RWPE2 (cell line): ENCODE measurements at regions not wholly inside any gene's neighbourhood (a gene's known extent, or its start where the extent isn't known, plus 50 kb on each side); places are given as distances from the start of the nearest gene placed in this dataset.
"Not testable (repeated sequence)": the region's sequence is repeated elsewhere in the genome, so short reads cannot be mapped to it uniquely, and the experiment has no call there.

Experiments
- ATAC-seq: fragments of 200-7000 bp; cut with Tn5 transposase; 3 replicates; pipeline ENCODE4 v1.9.1; 2021; ENCODE audit warnings: low read depth
- DNase-seq: peaks from one replicate; pipeline ENCODE4 v3.0.0-alpha.2; 2020; ENCODE audit warnings: low spot score
- H3K27ac ChIP-seq: fragments of 450-650 bp; 2 replicates; pipeline ENCODE4 v1.5.1; 2017; ENCODE audit warnings: mild to moderate bottlenecking; ENCODE audit not compliant: poor library complexity, severe bottlenecking
- H3K27me3 ChIP-seq: fragments of 250-450 bp; sonication (Bioruptor Pico); 2 replicates; pipeline ENCODE4 v1.5.1; 2021; ENCODE audit warnings: mild to moderate bottlenecking, moderate library complexity; ENCODE audit not compliant: insufficient read depth, poor library complexity, severe bottlenecking
- H3K36me3 ChIP-seq: fragments of 250-450 bp; sonication (Bioruptor Pico); 2 replicates; pipeline ENCODE4 v1.5.1; 2020; ENCODE audit warnings: low read depth, mild to moderate bottlenecking, moderate library complexity
- H3K4me1 ChIP-seq: fragments of 250-450 bp; sonication (Bioruptor Pico); 2 replicates; pipeline ENCODE4 v1.5.1; 2021; ENCODE audit warnings: mild to moderate bottlenecking, moderate library complexity; ENCODE audit not compliant: insufficient read depth, poor library complexity, severe bottlenecking
- H3K4me3 ChIP-seq: fragments of 250-450 bp; sonication (Bioruptor Pico); 2 replicates; pipeline ENCODE4 v1.5.1; 2021; ENCODE audit warnings: mild to moderate bottlenecking, moderate library complexity; ENCODE audit not compliant: severe bottlenecking
- H3K9me3 ChIP-seq: fragments of 250-450 bp; sonication (Bioruptor Pico); 2 replicates; pipeline ENCODE4 v1.5.1; 2021; ENCODE audit warnings: mild to moderate bottlenecking, moderate library complexity; ENCODE audit not compliant: severe bottlenecking
- CTCF ChIP-seq: fragments of 450-650 bp; IDR thresholded peaks from one replicate; pipeline ENCODE4 v1.5.1; 2017; ENCODE audit warnings: mild to moderate bottlenecking, moderate library complexity; ENCODE audit not compliant: poor library complexity, severe bottlenecking

GRCh38 chr13:112161521-112162301 is 94.8 kb downstream of the SOX1 start:
- Histone ChIP-seq H3K9me3 (no peaks in the 10 kb centered on the region), H3K36me3 (no peaks in the 10 kb centered on the region), H3K4me1 (no peaks in the 10 kb centered on the region), H3K27me3 (peaks cover 4% of the 10 kb centered on the region), H3K27ac (no peak overlapping the region), H3K4me3 (no peak overlapping the region)
- no peak for TF ChIP-seq CTCF
- no peak for ATAC-seq
- no peak for DNase-seq

GRCh38 chr13:112163691-112164660 is 97.0 kb downstream of the SOX1 start:
- not testable (repeated sequence) for ATAC-seq, H3K4me1 ChIP-seq, H3K9me3 ChIP-seq, H3K27me3 ChIP-seq, DNase-seq, H3K4me3 ChIP-seq, H3K36me3 ChIP-seq, H3K27ac ChIP-seq

GRCh38 chr13:112165712-112166111 is 98.8 kb downstream of the SOX1 start:
- Histone ChIP-seq H3K36me3 (no peaks in the 10 kb centered on the region), H3K27ac (no peak overlapping the region), H3K9me3 (no peaks in the 10 kb centered on the region), H3K4me3 (no peak overlapping the region), H3K4me1 (no peaks in the 10 kb centered on the region), H3K27me3 (peaks cover 4% of the 10 kb centered on the region)
- no peak for TF ChIP-seq CTCF
- ATAC-seq (no peak), DNase-seq (no peak)

- Histone ChIP-seq H3K4me3 (no peak overlapping the region), H3K27me3 (no peaks in the 10 kb centered on the region), H3K36me3 (no peaks in the 10 kb centered on the region), H3K4me1 (no peaks in the 10 kb centered on the region), H3K9me3 (no peaks in the 10 kb centered on the region), H3K27ac (no peak overlapping the region)
- TF ChIP-seq CTCF, result no peak
- DNase-seq (no peak), ATAC-seq (no peak)
Measured at GRCh38 chr13:112168761-112169160, 101.8 kb downstream of the SOX1 start.

GRCh38 chr13:112169941-112170822 is 103.2 kb downstream of the SOX1 start:
- Histone ChIP-seq H3K4me3 (no peak overlapping the region), H3K27me3 (no peaks in the 10 kb centered on the region), H3K36me3 (no peaks in the 10 kb centered on the region), H3K27ac (no peak overlapping the region), H3K9me3 (no peaks in the 10 kb centered on the region), H3K4me1 (no peaks in the 10 kb centered on the region)
- no peak for DNase-seq
- no peak for ATAC-seq
- no peak for TF ChIP-seq CTCF
